HL-60 (cell line): ENCODE measurements at regions not wholly inside any gene's neighbourhood (a gene's known extent, or its start where the extent isn't known, plus 50 kb on each side); places are given as distances from the start of the nearest gene placed in this dataset.
"Not testable (repeated sequence)": the region's sequence is repeated elsewhere in the genome, so short reads cannot be mapped to it uniquely, and the experiment has no call there.

Experiments
- GABPA ChIP-seq: IDR thresholded peaks from 2 replicates; pipeline ENCODE4 v1.6.1; 2012; ENCODE audit warnings: low read depth
- POLR2AphosphoS5 ChIP-seq: IDR thresholded peaks from 2 replicates; pipeline ENCODE4 v1.6.1; 2012; ENCODE audit warnings: low read depth
- TF ChIP-seq, protein P1 (sequence below): IDR thresholded peaks from one replicate; pipeline ENCODE4 v1.5.1; 2011; ENCODE audit warnings: low read length, control low read depth, inconsistent platforms; ENCODE audit not compliant: insufficient read depth
- TF ChIP-seq, protein P2 (sequence below): IDR thresholded peaks from 2 replicates; pipeline ENCODE4 v1.6.1; 2012; ENCODE audit warnings: low read depth; ENCODE audit not compliant: insufficient replicate concordance

DNA sequence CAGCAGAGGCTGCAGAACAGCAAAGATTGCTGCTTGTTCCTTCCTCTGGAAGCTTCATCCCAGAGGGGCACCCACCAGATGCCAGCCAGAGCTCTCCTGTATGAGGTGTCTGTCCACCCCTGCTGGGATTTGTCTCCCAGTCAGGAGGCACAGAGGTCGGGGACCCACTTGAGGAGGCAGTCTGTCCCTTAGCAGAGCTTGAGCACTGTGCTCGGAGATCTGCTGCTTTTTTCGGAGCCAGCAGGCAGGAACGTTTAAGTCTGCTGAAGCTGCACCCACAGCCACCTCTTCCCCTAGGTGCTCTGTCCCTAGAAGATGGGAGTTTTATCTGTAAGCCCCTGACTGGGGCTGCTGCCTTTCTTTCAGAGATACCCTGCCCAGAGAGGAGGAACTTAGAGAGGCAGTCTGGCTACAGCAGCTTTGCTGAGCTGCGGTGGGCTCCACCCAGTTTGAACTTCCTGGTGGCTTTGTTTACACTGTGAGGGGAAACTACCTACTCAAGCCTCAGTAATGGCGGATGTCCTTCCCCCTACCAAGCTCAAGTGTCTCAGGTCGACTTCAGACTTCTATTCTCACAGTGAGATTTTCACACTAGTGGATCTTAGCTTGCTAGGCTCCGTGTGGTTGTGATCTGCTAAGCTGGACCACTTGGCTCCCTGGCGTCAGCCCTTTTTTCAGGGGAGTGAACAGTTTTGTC is 101.8 kb upstream of the GLRA1 start:
- TF ChIP-seq, protein P1, sequence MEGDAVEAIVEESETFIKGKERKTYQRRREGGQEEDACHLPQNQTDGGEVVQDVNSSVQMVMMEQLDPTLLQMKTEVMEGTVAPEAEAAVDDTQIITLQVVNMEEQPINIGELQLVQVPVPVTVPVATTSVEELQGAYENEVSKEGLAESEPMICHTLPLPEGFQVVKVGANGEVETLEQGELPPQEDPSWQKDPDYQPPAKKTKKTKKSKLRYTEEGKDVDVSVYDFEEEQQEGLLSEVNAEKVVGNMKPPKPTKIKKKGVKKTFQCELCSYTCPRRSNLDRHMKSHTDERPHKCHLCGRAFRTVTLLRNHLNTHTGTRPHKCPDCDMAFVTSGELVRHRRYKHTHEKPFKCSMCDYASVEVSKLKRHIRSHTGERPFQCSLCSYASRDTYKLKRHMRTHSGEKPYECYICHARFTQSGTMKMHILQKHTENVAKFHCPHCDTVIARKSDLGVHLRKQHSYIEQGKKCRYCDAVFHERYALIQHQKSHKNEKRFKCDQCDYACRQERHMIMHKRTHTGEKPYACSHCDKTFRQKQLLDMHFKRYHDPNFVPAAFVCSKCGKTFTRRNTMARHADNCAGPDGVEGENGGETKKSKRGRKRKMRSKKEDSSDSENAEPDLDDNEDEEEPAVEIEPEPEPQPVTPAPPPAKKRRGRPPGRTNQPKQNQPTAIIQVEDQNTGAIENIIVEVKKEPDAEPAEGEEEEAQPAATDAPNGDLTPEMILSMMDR, result not testable (repeated sequence)
- TF ChIP-seq POLR2AphosphoS5, GABPA: not testable (repeated sequence)
- TF ChIP-seq, protein P2, sequence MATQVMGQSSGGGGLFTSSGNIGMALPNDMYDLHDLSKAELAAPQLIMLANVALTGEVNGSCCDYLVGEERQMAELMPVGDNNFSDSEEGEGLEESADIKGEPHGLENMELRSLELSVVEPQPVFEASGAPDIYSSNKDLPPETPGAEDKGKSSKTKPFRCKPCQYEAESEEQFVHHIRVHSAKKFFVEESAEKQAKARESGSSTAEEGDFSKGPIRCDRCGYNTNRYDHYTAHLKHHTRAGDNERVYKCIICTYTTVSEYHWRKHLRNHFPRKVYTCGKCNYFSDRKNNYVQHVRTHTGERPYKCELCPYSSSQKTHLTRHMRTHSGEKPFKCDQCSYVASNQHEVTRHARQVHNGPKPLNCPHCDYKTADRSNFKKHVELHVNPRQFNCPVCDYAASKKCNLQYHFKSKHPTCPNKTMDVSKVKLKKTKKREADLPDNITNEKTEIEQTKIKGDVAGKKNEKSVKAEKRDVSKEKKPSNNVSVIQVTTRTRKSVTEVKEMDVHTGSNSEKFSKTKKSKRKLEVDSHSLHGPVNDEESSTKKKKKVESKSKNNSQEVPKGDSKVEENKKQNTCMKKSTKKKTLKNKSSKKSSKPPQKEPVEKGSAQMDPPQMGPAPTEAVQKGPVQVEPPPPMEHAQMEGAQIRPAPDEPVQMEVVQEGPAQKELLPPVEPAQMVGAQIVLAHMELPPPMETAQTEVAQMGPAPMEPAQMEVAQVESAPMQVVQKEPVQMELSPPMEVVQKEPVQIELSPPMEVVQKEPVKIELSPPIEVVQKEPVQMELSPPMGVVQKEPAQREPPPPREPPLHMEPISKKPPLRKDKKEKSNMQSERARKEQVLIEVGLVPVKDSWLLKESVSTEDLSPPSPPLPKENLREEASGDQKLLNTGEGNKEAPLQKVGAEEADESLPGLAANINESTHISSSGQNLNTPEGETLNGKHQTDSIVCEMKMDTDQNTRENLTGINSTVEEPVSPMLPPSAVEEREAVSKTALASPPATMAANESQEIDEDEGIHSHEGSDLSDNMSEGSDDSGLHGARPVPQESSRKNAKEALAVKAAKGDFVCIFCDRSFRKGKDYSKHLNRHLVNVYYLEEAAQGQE, result not testable (repeated sequence)
